Gastrocnemius medialis (tissue), 4 donors: ENCODE measurements at regions not wholly inside any gene's neighbourhood (a gene's known extent, or its start where the extent isn't known, plus 50 kb on each side); places are given as distances from the start of the nearest gene placed in this dataset.

ENCODE experiments used
- CTCF ChIP-seq, 5 experiments: fragments of 450-650 bp in 3 of 5; fragments of 200-600 bp in 2 of 5; sonication (generic) in 2 of 5; IDR thresholded peaks in 4 of 5; conservative IDR thresholded peaks in 1 of 5; 1 replicate in 4 of 5; 2 replicates in 1 of 5; pipeline ENCODE4 v1.5.1; 2016 to 2019; ENCODE audit warnings: antibody characterized with exemption in 5 of 5, mild to moderate bottlenecking in 3 of 5, moderate library complexity in 3 of 5
- POLR2A ChIP-seq, 2 donors: fragments of 450-650 bp; IDR thresholded peaks; one replicate each; pipeline ENCODE4 v1.6.1; 2017; ENCODE audit warnings: antibody characterized with exemption in 2 of 2, mild to moderate bottlenecking in 2 of 2, moderate library complexity in 2 of 2

- TF ChIP-seq CTCF (IDR thresholded peaks at IDR 0.05 in 4 of 5, conservative IDR thresholded peaks at IDR 0.05 in 1 of 5) (no peak), POLR2A (IDR thresholded peaks at IDR 0.05) (no peak)
Measured at GRCh38 chr16:65386672-65387071, 264.8 kb upstream of the CDH11 start.
